ENCODE measurements at regions not wholly inside any gene's neighbourhood (a gene's known extent, or its start where the extent isn't known, plus 50 kb on each side); places are given as distances from the start of the nearest gene placed in this dataset.

DNA sequence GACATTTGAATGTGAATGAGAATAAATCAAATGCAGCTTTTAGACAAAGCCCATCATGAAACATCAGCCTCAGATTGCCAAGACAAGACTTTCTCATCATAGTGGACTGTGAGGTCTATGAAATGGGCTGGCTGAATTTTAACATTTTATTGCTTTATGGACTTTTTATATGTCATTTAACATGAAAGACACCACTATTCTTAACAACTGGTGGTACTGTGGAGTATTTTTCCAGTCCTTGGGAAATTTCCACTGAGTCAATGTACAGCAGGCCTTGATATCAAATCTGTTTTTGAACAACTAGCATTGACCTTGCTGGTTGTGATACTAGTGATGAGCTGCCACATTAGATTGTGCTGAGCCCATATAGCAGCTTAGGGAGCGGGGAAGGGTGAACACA is 326.6 kb upstream of the CITED2 start:
- Histone ChIP-seq H3K4me3 (ENCODE audit: insufficient read depth, low read length, poor library complexity, severe bottlenecking) (no peak overlapping the region), H3K9me2 (replicated peaks; ENCODE audit: insufficient read depth, low read length) (no peaks in the 10 kb centered on the region), H3K27me3 (ENCODE audit: low read length) (no peaks in the 10 kb centered on the region), H3K4me2 (ENCODE audit: low read depth, low read length, poor library complexity, severe bottlenecking) (no peak overlapping the region), H2AFZ (ENCODE audit: low read depth, low read length, severe bottlenecking) (no peak overlapping the region), H3K36me3 (ENCODE audit: low read length) (no peaks in the 10 kb centered on the region), H3K79me2 (ENCODE audit: insufficient read depth, low read length) (no peaks in the 10 kb centered on the region), H3K9ac (ENCODE audit: low read length) (no peak overlapping the region), H3K9me3 (ENCODE audit: insufficient read depth, low read length) (no peaks in the 10 kb centered on the region), H3K27ac (ENCODE audit: low read depth, low read length) (no peak overlapping the region), H4K20me1 (ENCODE audit: low read depth, low read length) (no peaks in the 10 kb centered on the region), H3F3A (ENCODE audit: insufficient read depth) (no peaks in the 10 kb centered on the region)
- TF ChIP-seq CTCF (IDR thresholded peaks at IDR 0.05; ENCODE audit: insufficient read depth, low read length, poor library complexity, severe bottlenecking) (no peak), EZH2phosphoT487 (conservative IDR thresholded peaks at IDR 0.05; ENCODE audit: low read length) (no peak)

- H3K36me3 ChIP-seq (ENCODE audit: low read length): no peaks in the 10 kb centered on the region
- H2AFZ ChIP-seq (ENCODE audit: low read depth, low read length, severe bottlenecking): no peak overlapping the region
- H3K4me2 ChIP-seq (ENCODE audit: low read depth, low read length, poor library complexity, severe bottlenecking): no peak overlapping the region
- no peaks in the 10 kb centered on the region for H4K20me1 ChIP-seq (ENCODE audit: low read depth, low read length)
- no peaks in the 10 kb centered on the region for H3F3A ChIP-seq (ENCODE audit: insufficient read depth)
- H3K27me3 ChIP-seq (ENCODE audit: low read length): no peaks in the 10 kb centered on the region
- TF ChIP-seq EZH2phosphoT487 (conservative IDR thresholded peaks at IDR 0.05; ENCODE audit: low read length): no peak
- no peak for TF ChIP-seq CTCF (IDR thresholded peaks at IDR 0.05; ENCODE audit: insufficient read depth, low read length, poor library complexity, severe bottlenecking)
- no peak overlapping the region for H3K27ac ChIP-seq (ENCODE audit: low read depth, low read length)
- H3K9me3 ChIP-seq (ENCODE audit: insufficient read depth, low read length): no peaks in the 10 kb centered on the region
- no peaks in the 10 kb centered on the region for H3K9me2 ChIP-seq (replicated peaks; ENCODE audit: insufficient read depth, low read length)
- H3K79me2 ChIP-seq (ENCODE audit: insufficient read depth, low read length): no peaks in the 10 kb centered on the region
- H3K9ac ChIP-seq (ENCODE audit: low read length): no peak overlapping the region
- no peak overlapping the region for H3K4me3 ChIP-seq (ENCODE audit: insufficient read depth, low read length, poor library complexity, severe bottlenecking)
Observed at GRCh38 chr6:139699911-139700310, 325.5 kb upstream of the CITED2 start.

DNA sequence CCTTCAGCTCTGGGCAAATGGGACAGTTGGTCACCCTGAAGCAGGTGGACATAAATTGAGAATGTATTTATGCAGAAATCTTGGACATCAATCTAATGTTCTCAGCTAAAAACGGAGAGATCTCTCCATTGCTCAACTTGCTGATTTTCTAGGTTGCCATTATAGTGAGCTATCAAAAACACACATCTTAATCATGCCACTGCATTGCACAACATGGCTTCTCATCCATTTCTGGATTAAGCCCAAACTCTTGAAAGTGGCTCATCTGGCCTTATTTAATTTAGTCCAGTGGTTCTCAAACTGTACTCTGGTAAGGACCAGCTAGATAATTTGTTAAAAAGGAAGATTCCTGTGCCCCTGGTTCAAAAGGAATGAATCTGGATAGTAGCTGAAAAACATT is 324.9 kb upstream of the CITED2 start:
- Histone ChIP-seq H3F3A (ENCODE audit: insufficient read depth) (no peaks in the 10 kb centered on the region), H3K9me2 (replicated peaks; ENCODE audit: insufficient read depth, low read length) (no peaks in the 10 kb centered on the region), H3K9ac (ENCODE audit: low read length) (no peak overlapping the region), H3K36me3 (ENCODE audit: low read length) (no peaks in the 10 kb centered on the region), H3K9me3 (ENCODE audit: insufficient read depth, low read length) (no peaks in the 10 kb centered on the region), H3K4me2 (ENCODE audit: low read depth, low read length, poor library complexity, severe bottlenecking) (no peak overlapping the region), H3K79me2 (ENCODE audit: insufficient read depth, low read length) (no peaks in the 10 kb centered on the region), H3K4me3 (ENCODE audit: insufficient read depth, low read length, poor library complexity, severe bottlenecking) (no peak overlapping the region), H3K27ac (ENCODE audit: low read depth, low read length) (no peak overlapping the region), H3K27me3 (ENCODE audit: low read length) (no peaks in the 10 kb centered on the region), H4K20me1 (ENCODE audit: low read depth, low read length) (no peaks in the 10 kb centered on the region), H2AFZ (ENCODE audit: low read depth, low read length, severe bottlenecking) (no peak overlapping the region)
- no peak for TF ChIP-seq CTCF (IDR thresholded peaks at IDR 0.05; ENCODE audit: insufficient read depth, low read length, poor library complexity, severe bottlenecking)
- no peak for TF ChIP-seq EZH2phosphoT487 (conservative IDR thresholded peaks at IDR 0.05; ENCODE audit: low read length)
